ENCODE measurements at regions not wholly inside any gene's neighbourhood (a gene's known extent, or its start where the extent isn't known, plus 50 kb on each side); places are given as distances from the start of the nearest gene placed in this dataset.

- TF ChIP-seq CTCF (IDR thresholded peaks at IDR 0.05; ENCODE audit: insufficient read depth, low read length) = no peak
- TF ChIP-seq POLR2AphosphoS5 (IDR thresholded peaks at IDR 0.05; ENCODE audit: low read depth) = no peak
- no peak for TF ChIP-seq REST (IDR thresholded peaks at IDR 0.05; ENCODE audit: insufficient replicate concordance, low read depth)
Measured at GRCh38 chr2:180343528-180344345, 336.6 kb upstream of the CWC22 start.
